ENCODE measurements at regions not wholly inside any gene's neighbourhood (a gene's known extent, or its start where the extent isn't known, plus 50 kb on each side); places are given as distances from the start of the nearest gene placed in this dataset.

DNA sequence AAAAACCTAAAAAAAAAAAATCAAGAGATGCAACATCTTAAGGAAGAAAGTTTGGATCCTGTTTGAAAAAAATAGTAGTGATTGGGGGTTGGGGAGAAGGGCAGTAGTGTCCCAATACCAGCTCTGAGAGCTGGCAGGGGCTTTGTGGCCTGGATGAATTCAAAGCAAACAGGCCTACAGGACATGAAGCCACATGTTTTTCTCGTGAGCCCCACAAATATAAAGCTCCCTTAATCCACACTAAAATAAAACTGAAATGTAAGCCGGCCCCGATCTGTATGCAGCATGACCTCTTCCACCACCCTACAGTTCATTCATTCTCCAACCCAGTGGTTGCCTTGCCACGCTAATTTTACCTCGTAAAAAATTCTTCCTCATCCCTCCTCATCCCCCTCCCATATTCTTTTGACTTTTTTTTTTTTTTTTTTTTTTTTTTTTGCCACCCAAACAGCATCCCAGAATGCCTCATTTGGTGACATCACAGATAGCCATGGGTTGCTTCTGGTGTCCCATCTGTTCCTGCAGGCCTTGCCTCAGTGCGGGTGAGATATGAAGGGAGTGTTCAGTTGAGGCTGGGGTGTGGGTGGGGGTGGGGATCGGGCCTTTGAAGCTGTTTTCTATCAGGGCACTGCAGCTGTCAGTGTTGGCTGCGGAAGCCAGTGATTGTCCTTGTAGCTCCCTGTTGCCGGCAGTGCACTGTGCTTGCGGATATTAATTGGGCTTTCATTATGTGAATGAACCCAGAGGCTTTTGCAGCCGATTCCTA, 81.6 kb upstream of the NFIB start (continued):
- TF ChIP-seq, protein P1, sequence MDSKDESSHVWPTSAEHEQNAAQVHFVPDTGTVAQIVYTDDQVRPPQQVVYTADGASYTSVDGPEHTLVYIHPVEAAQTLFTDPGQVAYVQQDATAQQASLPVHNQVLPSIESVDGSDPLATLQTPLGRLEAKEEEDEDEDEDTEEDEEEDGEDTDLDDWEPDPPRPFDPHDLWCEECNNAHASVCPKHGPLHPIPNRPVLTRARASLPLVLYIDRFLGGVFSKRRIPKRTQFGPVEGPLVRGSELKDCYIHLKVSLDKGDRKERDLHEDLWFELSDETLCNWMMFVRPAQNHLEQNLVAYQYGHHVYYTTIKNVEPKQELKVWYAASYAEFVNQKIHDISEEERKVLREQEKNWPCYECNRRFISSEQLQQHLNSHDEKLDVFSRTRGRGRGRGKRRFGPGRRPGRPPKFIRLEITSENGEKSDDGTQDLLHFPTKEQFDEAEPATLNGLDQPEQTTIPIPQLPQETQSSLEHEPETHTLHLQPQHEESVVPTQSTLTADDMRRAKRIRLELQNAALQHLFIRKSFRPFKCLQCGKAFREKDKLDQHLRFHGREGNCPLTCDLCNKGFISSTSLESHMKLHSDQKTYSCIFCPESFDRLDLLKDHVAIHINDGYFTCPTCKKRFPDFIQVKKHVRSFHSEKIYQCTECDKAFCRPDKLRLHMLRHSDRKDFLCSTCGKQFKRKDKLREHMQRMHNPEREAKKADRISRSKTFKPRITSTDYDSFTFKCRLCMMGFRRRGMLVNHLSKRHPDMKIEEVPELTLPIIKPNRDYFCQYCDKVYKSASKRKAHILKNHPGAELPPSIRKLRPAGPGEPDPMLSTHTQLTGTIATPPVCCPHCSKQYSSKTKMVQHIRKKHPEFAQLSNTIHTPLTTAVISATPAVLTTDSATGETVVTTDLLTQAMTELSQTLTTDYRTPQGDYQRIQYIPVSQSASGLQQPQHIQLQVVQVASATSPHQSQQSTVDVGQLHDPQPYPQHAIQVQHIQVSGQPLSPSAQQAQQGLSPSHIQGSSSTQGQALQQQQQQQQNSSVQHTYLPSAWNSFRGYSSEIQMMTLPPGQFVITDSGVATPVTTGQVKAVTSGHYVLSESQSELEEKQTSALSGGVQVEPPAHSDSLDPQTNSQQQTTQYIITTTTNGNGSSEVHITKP (IDR thresholded peaks at IDR 0.05; ENCODE audit: partially characterized antibody): no peak
- TF ChIP-seq TGIF2 (CRISPR knock-in tag; IDR thresholded peaks at IDR 0.05): no peak
- TF ChIP-seq KDM2B (CRISPR knock-in tag; IDR thresholded peaks at IDR 0.05): no peak
- TF ChIP-seq TCF3 (CRISPR knock-in tag; IDR thresholded peaks at IDR 0.05): peak; percentile 91
- TF ChIP-seq ZKSCAN8 (CRISPR knock-in tag; IDR thresholded peaks at IDR 0.05): peak; percentile 86
- TF ChIP-seq, protein P2, sequence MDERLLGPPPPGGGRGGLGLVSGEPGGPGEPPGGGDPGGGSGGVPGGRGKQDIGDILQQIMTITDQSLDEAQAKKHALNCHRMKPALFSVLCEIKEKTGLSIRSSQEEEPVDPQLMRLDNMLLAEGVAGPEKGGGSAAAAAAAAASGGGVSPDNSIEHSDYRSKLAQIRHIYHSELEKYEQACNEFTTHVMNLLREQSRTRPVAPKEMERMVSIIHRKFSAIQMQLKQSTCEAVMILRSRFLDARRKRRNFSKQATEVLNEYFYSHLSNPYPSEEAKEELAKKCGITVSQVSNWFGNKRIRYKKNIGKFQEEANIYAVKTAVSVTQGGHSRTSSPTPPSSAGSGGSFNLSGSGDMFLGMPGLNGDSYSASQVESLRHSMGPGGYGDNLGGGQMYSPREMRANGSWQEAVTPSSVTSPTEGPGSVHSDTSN (CRISPR knock-in tag; IDR thresholded peaks at IDR 0.05; ENCODE audit: low read depth): no peak
- TF ChIP-seq, protein P2 (tag; conservative IDR thresholded peaks at IDR 0.05; ENCODE audit: low read depth): 0 out of 2 replicates have a peak, but pooled peaks have one; percentile 13
- TF ChIP-seq TCF7 (IDR thresholded peaks at IDR 0.05; ENCODE audit: borderline replicate concordance): peak; percentile 100
- peak; percentile 89; the same call in 1 of the 2 replicates for TF ChIP-seq CC2D1A (IDR thresholded peaks at IDR 0.05)
- TF ChIP-seq, protein P3, sequence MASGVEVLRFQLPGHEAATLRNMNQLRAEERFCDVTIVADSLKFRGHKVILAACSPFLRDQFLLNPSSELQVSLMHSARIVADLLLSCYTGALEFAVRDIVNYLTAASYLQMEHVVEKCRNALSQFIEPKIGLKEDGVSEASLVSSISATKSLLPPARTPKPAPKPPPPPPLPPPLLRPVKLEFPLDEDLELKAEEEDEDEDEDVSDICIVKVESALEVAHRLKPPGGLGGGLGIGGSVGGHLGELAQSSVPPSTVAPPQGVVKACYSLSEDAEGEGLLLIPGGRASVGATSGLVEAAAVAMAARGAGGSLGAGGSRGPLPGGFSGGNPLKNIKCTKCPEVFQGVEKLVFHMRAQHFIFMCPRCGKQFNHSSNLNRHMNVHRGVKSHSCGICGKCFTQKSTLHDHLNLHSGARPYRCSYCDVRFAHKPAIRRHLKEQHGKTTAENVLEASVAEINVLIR (CRISPR knock-in tag; IDR thresholded peaks at IDR 0.05): no peak
- no peak for TF ChIP-seq U2AF2 (optimal IDR thresholded peaks at IDR 0.05; ENCODE audit: low read depth, low read length)
- TF ChIP-seq POLR2H (tag; IDR thresholded peaks at IDR 0.05; ENCODE audit: low read depth): no peak
- TF ChIP-seq, protein P4, sequence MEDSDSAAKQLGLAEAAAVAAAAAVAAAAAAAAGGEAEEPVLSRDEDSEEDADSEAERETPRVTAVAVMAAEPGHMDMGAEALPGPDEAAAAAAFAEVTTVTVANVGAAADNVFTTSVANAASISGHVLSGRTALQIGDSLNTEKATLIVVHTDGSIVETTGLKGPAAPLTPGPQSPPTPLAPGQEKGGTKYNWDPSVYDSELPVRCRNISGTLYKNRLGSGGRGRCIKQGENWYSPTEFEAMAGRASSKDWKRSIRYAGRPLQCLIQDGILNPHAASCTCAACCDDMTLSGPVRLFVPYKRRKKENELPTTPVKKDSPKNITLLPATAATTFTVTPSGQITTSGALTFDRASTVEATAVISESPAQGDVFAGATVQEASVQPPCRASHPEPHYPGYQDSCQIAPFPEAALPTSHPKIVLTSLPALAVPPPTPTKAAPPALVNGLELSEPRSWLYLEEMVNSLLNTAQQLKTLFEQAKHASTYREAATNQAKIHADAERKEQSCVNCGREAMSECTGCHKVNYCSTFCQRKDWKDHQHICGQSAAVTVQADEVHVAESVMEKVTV (CRISPR knock-in tag; IDR thresholded peaks at IDR 0.05): no peak
- peak; percentile 23; the same call in 1 of the 2 replicates for TF ChIP-seq BHLHE40 (IDR thresholded peaks at IDR 0.05; ENCODE audit: low read length)
- TF ChIP-seq, protein P5, sequence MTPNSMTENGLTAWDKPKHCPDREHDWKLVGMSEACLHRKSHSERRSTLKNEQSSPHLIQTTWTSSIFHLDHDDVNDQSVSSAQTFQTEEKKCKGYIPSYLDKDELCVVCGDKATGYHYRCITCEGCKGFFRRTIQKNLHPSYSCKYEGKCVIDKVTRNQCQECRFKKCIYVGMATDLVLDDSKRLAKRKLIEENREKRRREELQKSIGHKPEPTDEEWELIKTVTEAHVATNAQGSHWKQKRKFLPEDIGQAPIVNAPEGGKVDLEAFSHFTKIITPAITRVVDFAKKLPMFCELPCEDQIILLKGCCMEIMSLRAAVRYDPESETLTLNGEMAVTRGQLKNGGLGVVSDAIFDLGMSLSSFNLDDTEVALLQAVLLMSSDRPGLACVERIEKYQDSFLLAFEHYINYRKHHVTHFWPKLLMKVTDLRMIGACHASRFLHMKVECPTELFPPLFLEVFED (CRISPR knock-in tag; conservative IDR thresholded peaks at IDR 0.05): no peak
- TF ChIP-seq MEF2A (IDR thresholded peaks at IDR 0.05; ENCODE audit: control insufficient read depth, low read depth, low read length): 0 out of 2 replicates have a peak, but pooled peaks have one; percentile 42

Measured in K562 (cell line).